Endothelial cell of umbilical vein (primary cell): ENCODE measurements at regions not wholly inside any gene's neighbourhood (a gene's known extent, or its start where the extent isn't known, plus 50 kb on each side); places are given as distances from the start of the nearest gene placed in this dataset.

Source experiments
- BruUV-seq: library from RNA; stranded (reverse); fragments of 400-500 nt; replicated peaks from 2 replicates; lab custom pipeline; 2021; lab: Mats Ljungman, UMichigan
- CTCF ChIA-PET: fragments of 300-600, 350-600 bp; sonication (Branson Sonifier 250); formaldehyde crosslinking; loops from one replicate; lab custom pipeline; 2021; ENCODE audit warnings: antibody characterized with exemption, inconsistent platforms; lab: Charles Lee
- POLR2A ChIA-PET: fragments of 300-600, 350-600 bp; sonication (Branson Sonifier 250); formaldehyde crosslinking; loops from one replicate; lab custom pipeline; 2021; ENCODE audit warnings: antibody characterized with exemption, inconsistent platforms; lab: Charles Lee
- DNase-seq: peaks from one replicate; pipeline ENCODE4 v3.0.0-alpha.2; 2011; ENCODE audit warnings: low read depth, low spot score
- FAIRE-seq: peaks from 2 replicates; lab custom pipeline; 2011; peaks lifted over from hg19 to GRCh38; lab: Jason Lieb, UNC
- H2AFZ ChIP-seq: 2 replicates; pipeline ENCODE4 v1.6.0; 2012; ENCODE audit warnings: low read depth, low read length, control low read depth, inconsistent platforms
- H3K27ac ChIP-seq: 2 replicates; pipeline ENCODE4 v1.5.1; 2011; ENCODE audit warnings: low read depth, mild to moderate bottlenecking, control low read depth, low read length, moderate library complexity; ENCODE audit not compliant: insufficient read depth
- H3K27me3 ChIP-seq, 2 experiments: 2 replicates each; pipeline versions ENCODE4 v1.6.0 to v1.6.1; 2011; ENCODE audit warnings: low read length in 2 of 2, mixed read lengths in 1 of 2; ENCODE audit not compliant: control insufficient read depth in 2 of 2, insufficient read depth in 2 of 2
- H3K36me3 ChIP-seq, 2 experiments: 2 replicates in 1 of 2; 3 replicates in 1 of 2; pipeline ENCODE4 v1.5.1; 2011; ENCODE audit warnings: low read length in 2 of 2, mild to moderate bottlenecking in 1 of 2, moderate library complexity in 1 of 2; ENCODE audit not compliant: control insufficient read depth in 2 of 2, insufficient read depth in 2 of 2; ENCODE audit errors: extremely low read depth in 1 of 2
- H3K4me1 ChIP-seq: 3 replicates; pipeline ENCODE4 v1.5.1; 2011; ENCODE audit warnings: mild to moderate bottlenecking, low read length; ENCODE audit not compliant: control insufficient read depth, insufficient read depth; ENCODE audit errors: extremely low read depth
- H3K4me2 ChIP-seq: 2 replicates; pipeline ENCODE4 v1.6.1; 2011; ENCODE audit warnings: low read length, control low read depth, mixed read lengths; ENCODE audit not compliant: insufficient read depth
- H3K4me3 ChIP-seq, 3 experiments: fragments of 200-600 bp in 1 of 3; sonication (generic), shearing (Covaris generic) in 1 of 3; replicated peaks in 1 of 3; 2 replicates each; pipeline ENCODE4 v1.5.1; 2011 to 2016; ENCODE audit warnings: control low read depth in 3 of 3, low read length in 3 of 3, mild to moderate bottlenecking in 2 of 3, inconsistent platforms in 1 of 3, low read depth in 1 of 3, moderate library complexity in 1 of 3; ENCODE audit not compliant: insufficient read depth in 1 of 3
- H3K79me2 ChIP-seq: 2 replicates; pipeline ENCODE4 v1.6.0; 2012; ENCODE audit warnings: low read length, inconsistent platforms; ENCODE audit not compliant: control insufficient read depth, insufficient read depth
- H3K9ac ChIP-seq: replicated peaks from 2 replicates; pipeline ENCODE3; 2011; ENCODE audit warnings: low read length, control low read depth; ENCODE audit not compliant: insufficient read depth; ENCODE audit errors: extremely low read depth
- H3K9me1 ChIP-seq: replicated peaks from 3 replicates; pipeline ENCODE4 v1.6.0; 2011; ENCODE audit warnings: mild to moderate bottlenecking, low read length; ENCODE audit not compliant: control insufficient read depth, insufficient read depth; ENCODE audit errors: extremely low read depth
- H3K9me3 ChIP-seq: replicated peaks from 2 replicates; pipeline ENCODE4 v1.5.1; 2012; ENCODE audit warnings: low read length, inconsistent platforms; ENCODE audit not compliant: control insufficient read depth, insufficient read depth
- H4K20me1 ChIP-seq: replicated peaks from 2 replicates; pipeline ENCODE3; 2011; ENCODE audit warnings: mild to moderate bottlenecking, low read length; ENCODE audit not compliant: control insufficient read depth, insufficient read depth; ENCODE audit errors: extremely low read depth
- CTCF ChIP-seq, 2 donors: IDR thresholded peaks; 1 replicate in 1 of 2; 2 replicates in 1 of 2; pipeline ENCODE4 v1.5.1; 2011; ENCODE audit warnings: low read length in 2 of 2, mild to moderate bottlenecking in 2 of 2, moderate library complexity in 2 of 2, control low read depth in 1 of 2, inconsistent platforms in 1 of 2, low read depth in 1 of 2; ENCODE audit not compliant: insufficient read depth in 1 of 2; ENCODE audit errors: extremely low read depth in 1 of 2
- EZH2 ChIP-seq: IDR thresholded peaks from 2 replicates; pipeline ENCODE4 v1.6.1; 2012; ENCODE audit warnings: borderline replicate concordance, low read depth, mild to moderate bottlenecking, moderate library complexity, low read length, inconsistent platforms; ENCODE audit not compliant: severe bottlenecking
- FOS ChIP-seq: IDR thresholded peaks from 2 replicates; pipeline ENCODE4 v1.6.1; 2011; ENCODE audit warnings: mild to moderate bottlenecking, low read length, moderate library complexity, borderline replicate concordance; ENCODE audit not compliant: insufficient read depth
- GATA2 ChIP-seq: IDR thresholded peaks from 2 replicates; pipeline ENCODE4 v1.7.0; 2011; ENCODE audit warnings: low read depth, mild to moderate bottlenecking, moderate library complexity, mixed read lengths, low read length; ENCODE audit not compliant: insufficient read length, insufficient read depth
- JUN ChIP-seq: IDR thresholded peaks from 2 replicates; pipeline ENCODE4 v1.6.1; 2011; ENCODE audit warnings: borderline replicate concordance, low read depth; ENCODE audit not compliant: insufficient read length, insufficient read depth
- MAX ChIP-seq: IDR thresholded peaks from 2 replicates; pipeline ENCODE4 v1.6.1; 2011; ENCODE audit not compliant: insufficient read depth, insufficient read length
- MYC ChIP-seq: IDR thresholded peaks from one replicate; pipeline ENCODE4 v1.6.1; 2011; ENCODE audit warnings: mild to moderate bottlenecking, low read depth, low read length
- POLR2A ChIP-seq: IDR thresholded peaks from 2 replicates; pipeline ENCODE4 v1.6.1; 2012; ENCODE audit warnings: low read depth, mild to moderate bottlenecking, control low read depth, low read length
- POLR2AphosphoS5 ChIP-seq: IDR thresholded peaks from 2 replicates; pipeline ENCODE4 v1.6.1; 2012; ENCODE audit warnings: low read depth, mild to moderate bottlenecking, control low read depth, low read length, moderate library complexity; ENCODE audit not compliant: insufficient read depth
- dilution Hi-C: fragments of 300-500 bp; cut with MboI; formaldehyde crosslinking; loops from one replicate; pipeline ENCODE4 v1.15.0; 2019; ENCODE audit warnings: low sequenced_read_pairs; ENCODE audit not compliant: extremely low pct_ligation_motif_present
- intact Hi-C: fragments of 100-400 bp; cut with micrococcal nuclease; formaldehyde crosslinking; loops from one replicate; pipeline ENCODE4 v1.10.0; 2022

GRCh38 chr9:113805486-113806132, 70.5 kb upstream of the ZNF618 start:
- peaks cover 0 to 4% of the 10 kb centered on the region in 2 experiments for H3K27me3 ChIP-seq
- dilution Hi-C loops (no loop called here), intact Hi-C loops (loop anchor here (2.0 to 5.0 kb wide), 3 partner anchors 68 to 277 kb away; no protein-coding TSS in a partner anchor)
- H2AFZ ChIP-seq: no peak overlapping the region
- H3K9me3 ChIP-seq: no peaks in the 10 kb centered on the region
- FAIRE-seq (no peak), DNase-seq (no peak)
- H3K36me3 ChIP-seq: no peaks in the 10 kb centered on the region
- no peaks in the 10 kb centered on the region for H3K4me1 ChIP-seq
- H3K9ac ChIP-seq: no peak overlapping the region
- no peak for TF ChIP-seq JUN
- no peak for TF ChIP-seq POLR2A
- TF ChIP-seq EZH2: no peak
- TF ChIP-seq CTCF (IDR thresholded peaks at IDR 0.05; ENCODE audit: extremely low read depth in 1 of 2, insufficient read depth in 1 of 2, low read depth in 1 of 2, low read length in 2 of 2): no peak
- TF ChIP-seq MYC: no peak
- TF ChIP-seq GATA2: no peak
- TF ChIP-seq POLR2AphosphoS5: no peak
- TF ChIP-seq FOS: no peak
- no peak for TF ChIP-seq MAX
- CTCF ChIA-PET: interaction anchor here (2.8 kb wide), 1 partner anchor 158 kb away, joined by 26 read pairs; no protein-coding TSS in a partner anchor
- H3K27ac ChIP-seq: no peak overlapping the region
- H3K4me3 ChIP-seq: no peak overlapping the region
- H4K20me1 ChIP-seq: no peaks in the 10 kb centered on the region
- BruUV-seq: no TSS peak
- POLR2A ChIA-PET: interaction anchor here (0.6 kb wide), 1 partner anchor 16 kb away, joined by 3 read pairs; no protein-coding TSS in a partner anchor
- no peak overlapping the region for H3K4me2 ChIP-seq
- H3K79me2 ChIP-seq: no peaks in the 10 kb centered on the region
- H3K9me1 ChIP-seq: no peaks in the 10 kb centered on the region
